ENCODE measurements at regions not wholly inside any gene's neighbourhood (a gene's known extent, or its start where the extent isn't known, plus 50 kb on each side); places are given as distances from the start of the nearest gene placed in this dataset.

DNA sequence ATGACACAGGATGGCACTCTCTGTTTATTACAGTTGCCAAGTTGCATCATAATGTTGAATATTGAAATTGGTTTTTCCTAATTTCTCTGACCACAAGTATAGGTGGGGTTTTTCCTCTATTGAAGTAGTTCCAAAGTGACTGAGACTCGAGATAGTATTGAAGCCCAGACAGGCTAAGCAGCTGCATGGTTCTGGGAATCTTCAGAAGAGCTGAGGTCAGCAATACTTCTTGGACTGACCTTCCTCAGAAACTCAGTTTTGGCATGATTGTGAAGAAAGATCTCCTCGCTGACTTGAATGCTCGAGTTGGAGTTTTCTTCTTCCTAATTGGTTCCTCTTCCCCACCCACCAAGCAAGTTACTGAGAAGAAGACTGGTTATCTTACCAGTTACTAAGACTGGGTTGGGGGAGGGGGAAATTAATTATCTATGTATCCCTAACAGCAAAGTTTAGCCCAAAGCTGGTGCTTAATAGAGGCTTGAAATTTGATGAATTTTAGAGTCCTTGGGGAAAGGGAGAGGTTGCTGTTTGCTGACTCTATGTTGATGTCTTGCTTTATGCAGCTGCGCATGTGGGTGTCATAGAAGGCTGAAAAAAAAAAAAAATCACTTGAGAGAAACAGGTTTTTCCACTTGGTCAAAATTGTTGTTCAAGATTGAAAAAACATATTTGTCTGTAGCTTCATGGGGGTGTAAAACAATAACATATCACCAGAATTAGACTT is 91.1 kb downstream of the P2RY10 start:
- TF ChIP-seq, protein P1, sequence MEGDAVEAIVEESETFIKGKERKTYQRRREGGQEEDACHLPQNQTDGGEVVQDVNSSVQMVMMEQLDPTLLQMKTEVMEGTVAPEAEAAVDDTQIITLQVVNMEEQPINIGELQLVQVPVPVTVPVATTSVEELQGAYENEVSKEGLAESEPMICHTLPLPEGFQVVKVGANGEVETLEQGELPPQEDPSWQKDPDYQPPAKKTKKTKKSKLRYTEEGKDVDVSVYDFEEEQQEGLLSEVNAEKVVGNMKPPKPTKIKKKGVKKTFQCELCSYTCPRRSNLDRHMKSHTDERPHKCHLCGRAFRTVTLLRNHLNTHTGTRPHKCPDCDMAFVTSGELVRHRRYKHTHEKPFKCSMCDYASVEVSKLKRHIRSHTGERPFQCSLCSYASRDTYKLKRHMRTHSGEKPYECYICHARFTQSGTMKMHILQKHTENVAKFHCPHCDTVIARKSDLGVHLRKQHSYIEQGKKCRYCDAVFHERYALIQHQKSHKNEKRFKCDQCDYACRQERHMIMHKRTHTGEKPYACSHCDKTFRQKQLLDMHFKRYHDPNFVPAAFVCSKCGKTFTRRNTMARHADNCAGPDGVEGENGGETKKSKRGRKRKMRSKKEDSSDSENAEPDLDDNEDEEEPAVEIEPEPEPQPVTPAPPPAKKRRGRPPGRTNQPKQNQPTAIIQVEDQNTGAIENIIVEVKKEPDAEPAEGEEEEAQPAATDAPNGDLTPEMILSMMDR (IDR thresholded peaks at IDR 0.05): no peak
- no peak for TF ChIP-seq POLR2A (IDR thresholded peaks at IDR 0.05)
